Gastroesophageal sphincter (tissue), 4 donors: ENCODE measurements at regions not wholly inside any gene's neighbourhood (a gene's known extent, or its start where the extent isn't known, plus 50 kb on each side); places are given as distances from the start of the nearest gene placed in this dataset.

Source experiments
- ATAC-seq: fragments of 150-250 bp; one replicate; pipeline ENCODE4 v1.9.1; 2016; ENCODE audit warnings: mild to moderate bottlenecking, moderate library complexity
- H3K27ac ChIP-seq, 4 donors: fragments of 200-600 bp; sonication (generic) in 3 of 4; 1 replicate in 3 of 4; 2 replicates in 1 of 4; pipeline ENCODE4 v1.5.1; 2016 to 2019
- H3K27me3 ChIP-seq: fragments of 200-600 bp; sonication (generic); one replicate; pipeline ENCODE4 v1.5.1; 2019
- H3K36me3 ChIP-seq, 2 donors: fragments of 200-600 bp; sonication (generic); one replicate each; pipeline ENCODE4 v1.5.1; 2019; ENCODE audit warnings: control low read depth in 1 of 2
- H3K4me1 ChIP-seq, 3 donors: fragments of 200-600 bp; sonication (generic); 1 replicate in 2 of 3; 2 replicates in 1 of 3; pipeline ENCODE4 v1.5.1; 2016 to 2019; ENCODE audit warnings: control low read depth in 2 of 3
- H3K4me3 ChIP-seq, 2 donors: fragments of 200-600 bp; sonication (generic); one replicate each; pipeline ENCODE4 v1.5.1; 2019; ENCODE audit warnings: mild to moderate bottlenecking in 1 of 2, moderate library complexity in 1 of 2
- H3K9me3 ChIP-seq, 3 donors: fragments of 200-600 bp; sonication (generic); one replicate each; pipeline ENCODE4 v1.5.1; 2017 to 2019; ENCODE audit warnings: control low read depth in 2 of 3
- CTCF ChIP-seq, 4 experiments: fragments of 200-600 bp in 2 of 4; fragments of 450-650 bp in 2 of 4; sonication (generic) in 1 of 4; IDR thresholded peaks; one replicate each; pipeline ENCODE4 v1.5.1; 2017 to 2019; ENCODE audit warnings: antibody characterized with exemption in 4 of 4, mild to moderate bottlenecking in 2 of 4, moderate library complexity in 2 of 4
- EP300 ChIP-seq: sonication (generic); formaldehyde crosslinking; IDR thresholded peaks from one replicate; pipeline ENCODE4 v1.6.1; 2017; ENCODE audit warnings: antibody characterized with exemption, mild to moderate bottlenecking
- POLR2A ChIP-seq, 2 donors: fragments of 450-650 bp; IDR thresholded peaks; one replicate each; pipeline ENCODE4 v1.6.1; 2017; ENCODE audit warnings: antibody characterized with exemption in 2 of 2, mild to moderate bottlenecking in 2 of 2, moderate library complexity in 1 of 2
- POLR2AphosphoS5 ChIP-seq: sonication (generic); formaldehyde crosslinking; IDR thresholded peaks from one replicate; pipeline ENCODE4 v1.6.1; 2017; ENCODE audit warnings: antibody characterized with exemption
- WGBS, 2 donors: methylation state at CpG; one replicate each; pipeline ENCODE4 v1.1.5; 2018; ENCODE audit warnings: low coverage in 1 of 2; 5-methylcytosine and 5-hydroxymethylcytosine counted together

GRCh38 chr9:31253800-31254762 is 1130.4 kb upstream of the ACO1 start:
- 88 to 98% methylated on average over 18 to 21 of the region's 73 CpGs for WGBS, 2 donors
- Histone ChIP-seq H3K4me3 (no peak overlapping the region), H3K36me3 (no peaks in the 10 kb centered on the region), H3K9me3 (no peaks in the 10 kb centered on the region), H3K27ac (no peak overlapping the region), H3K4me1 (no peaks in the 10 kb centered on the region), H3K27me3 (no peaks in the 10 kb centered on the region)
- TF ChIP-seq POLR2AphosphoS5 (no peak), CTCF (IDR thresholded peaks at IDR 0.05) (no peak), EP300 (no peak), POLR2A (IDR thresholded peaks at IDR 0.05) (no peak)
- ATAC-seq: no peak

- WGBS, 2 donors: 86% methylated on average over 11 of the region's 11 CpGs; no CpG with 5 or more reads in 1 of the 2 donors
- no peak for TF ChIP-seq POLR2AphosphoS5
- TF ChIP-seq CTCF (IDR thresholded peaks at IDR 0.05): no peak
- no peak for TF ChIP-seq EP300
- no peak for TF ChIP-seq POLR2A (IDR thresholded peaks at IDR 0.05)
These were observed 1129.2 kb upstream of the ACO1 start for GRCh38 chr9:31255211-31255610.

GRCh38 chr9:31259824-31260223 is 1124.6 kb upstream of the ACO1 start:
- H3K27me3 ChIP-seq: no peaks in the 10 kb centered on the region
- H3K9me3 ChIP-seq: no peaks in the 10 kb centered on the region
- H3K27ac ChIP-seq: no peak overlapping the region
- WGBS, 2 donors: 27 to 70% methylated on average over 1 to 2 of the region's 2 CpGs
- no peaks in the 10 kb centered on the region for H3K4me1 ChIP-seq
- TF ChIP-seq POLR2A (IDR thresholded peaks at IDR 0.05) (no peak), CTCF (IDR thresholded peaks at IDR 0.05) (no peak), EP300 (no peak), POLR2AphosphoS5 (no peak)
- no peak for ATAC-seq
- no peak overlapping the region for H3K4me3 ChIP-seq
- H3K36me3 ChIP-seq: no peaks in the 10 kb centered on the region

More at GRCh38 chr9:31255211-31255610, 1129.2 kb upstream of the ACO1 start:
- no peak overlapping the region for H3K27ac ChIP-seq
- H3K9me3 ChIP-seq: no peaks in the 10 kb centered on the region
- ATAC-seq: no peak
- H3K4me1 ChIP-seq: no peaks in the 10 kb centered on the region
- no peak overlapping the region for H3K4me3 ChIP-seq
- no peaks in the 10 kb centered on the region for H3K27me3 ChIP-seq
- no peaks in the 10 kb centered on the region for H3K36me3 ChIP-seq

- H3K4me3 ChIP-seq: no peak overlapping the region
- ATAC-seq: no peak
- H3K27ac ChIP-seq: no peak overlapping the region
- TF ChIP-seq EP300 (no peak), CTCF (IDR thresholded peaks at IDR 0.05) (no peak), POLR2A (IDR thresholded peaks at IDR 0.05) (no peak)
- no peaks in the 10 kb centered on the region for H3K9me3 ChIP-seq
- 79 to 92% methylated on average over 4 of the region's 4 CpGs for WGBS, 2 donors
- H3K27me3 ChIP-seq: no peaks in the 10 kb centered on the region
- H3K4me1 ChIP-seq: no peaks in the 10 kb centered on the region
- no peaks in the 10 kb centered on the region for H3K36me3 ChIP-seq
These were observed 1111.8 kb upstream of the ACO1 start for GRCh38 chr9:31272456-31273295.
